ENCODE measurements at regions not wholly inside any gene's neighbourhood (a gene's known extent, or its start where the extent isn't known, plus 50 kb on each side); places are given as distances from the start of the nearest gene placed in this dataset.

- no peak for DNase-seq (ENCODE audit: extremely low read depth, low read depth, low spot score)
Measured at GRCh38 chr1:38279148-38279547, 232.6 kb upstream of the POU3F1 start.

- no peak for DNase-seq (ENCODE audit: extremely low read depth, low read depth, low spot score)
Measured at GRCh38 chr1:38277646-38278045, 231.1 kb upstream of the POU3F1 start.

- no peak for DNase-seq (ENCODE audit: extremely low read depth, low read depth, low spot score)
Measured at GRCh38 chr1:38275960-38276359, 229.4 kb upstream of the POU3F1 start.

- DNase-seq (ENCODE audit: extremely low read depth, low read depth, low spot score): no peak
Measured at GRCh38 chr1:38274974-38275373, 228.4 kb upstream of the POU3F1 start.

- no peak for DNase-seq (ENCODE audit: extremely low read depth, low read depth, low spot score)
Measured at GRCh38 chr1:38273196-38273804, 226.7 kb upstream of the POU3F1 start.

GRCh38 chr1:38272515-38272914, 225.9 kb upstream of the POU3F1 start:
- no peak for DNase-seq (ENCODE audit: extremely low read depth, low read depth, low spot score)

- no peak for DNase-seq (ENCODE audit: extremely low read depth, low read depth, low spot score)
Measured at GRCh38 chr1:38270849-38271633, 224.4 kb upstream of the POU3F1 start.

GRCh38 chr1:38269923-38270848, 223.6 kb upstream of the POU3F1 start:
- no peak for DNase-seq (ENCODE audit: extremely low read depth, low read depth, low spot score)

- DNase-seq (ENCODE audit: extremely low read depth, low read depth, low spot score): no peak
Measured at GRCh38 chr1:38268226-38268625, 221.6 kb upstream of the POU3F1 start.

GRCh38 chr1:38267037-38268036, 220.7 kb upstream of the POU3F1 start:
- DNase-seq (ENCODE audit: extremely low read depth, low read depth, low spot score): no peak

GRCh38 chr1:38266197-38266520, 219.6 kb upstream of the POU3F1 start:
- no peak for DNase-seq (ENCODE audit: extremely low read depth, low read depth, low spot score)

- DNase-seq (ENCODE audit: extremely low read depth, low read depth, low spot score): no peak
Measured at GRCh38 chr1:38265293-38266196, 219.0 kb upstream of the POU3F1 start.

GRCh38 chr1:38263438-38263837, 216.8 kb upstream of the POU3F1 start:
- no peak for DNase-seq (ENCODE audit: extremely low read depth, low read depth, low spot score)

GRCh38 chr1:38261574-38261973, 215.0 kb upstream of the POU3F1 start:
- DNase-seq (ENCODE audit: extremely low read depth, low read depth, low spot score): no peak

- no peak for DNase-seq (ENCODE audit: extremely low read depth, low read depth, low spot score)
Measured at GRCh38 chr1:38258085-38258627, 211.6 kb upstream of the POU3F1 start.

- DNase-seq (ENCODE audit: extremely low read depth, low read depth, low spot score): no peak
Measured at GRCh38 chr1:38257374-38257773, 210.8 kb upstream of the POU3F1 start.

- no peak for DNase-seq (ENCODE audit: extremely low read depth, low read depth, low spot score)
Measured at GRCh38 chr1:38256072-38256471, 209.5 kb upstream of the POU3F1 start.

GRCh38 chr1:38253314-38253713, 206.7 kb upstream of the POU3F1 start:
- no peak for DNase-seq (ENCODE audit: extremely low read depth, low read depth, low spot score)

GRCh38 chr1:38250356-38250755, 203.8 kb upstream of the POU3F1 start:
- DNase-seq (ENCODE audit: extremely low read depth, low read depth, low spot score): no peak
